HG03460 (cell line): ENCODE measurements at regions not wholly inside any gene's neighbourhood (a gene's known extent, or its start where the extent isn't known, plus 50 kb on each side); places are given as distances from the start of the nearest gene placed in this dataset.
"Not testable (repeated sequence)": the region's sequence is repeated elsewhere in the genome, so short reads cannot be mapped to it uniquely, and the experiment has no call there.

Experiments used
- ATAC-seq: cut with Tn5 transposase; IDR thresholded peaks from one replicate; pipeline ENCODE4 v1.9.1; 2021; ENCODE audit not compliant: unreplicated experiment

- ATAC-seq, result no peak
These were observed 223.3 kb upstream of the STXBP5 start for GRCh38 chr6:146980900-146981329.

DNA sequence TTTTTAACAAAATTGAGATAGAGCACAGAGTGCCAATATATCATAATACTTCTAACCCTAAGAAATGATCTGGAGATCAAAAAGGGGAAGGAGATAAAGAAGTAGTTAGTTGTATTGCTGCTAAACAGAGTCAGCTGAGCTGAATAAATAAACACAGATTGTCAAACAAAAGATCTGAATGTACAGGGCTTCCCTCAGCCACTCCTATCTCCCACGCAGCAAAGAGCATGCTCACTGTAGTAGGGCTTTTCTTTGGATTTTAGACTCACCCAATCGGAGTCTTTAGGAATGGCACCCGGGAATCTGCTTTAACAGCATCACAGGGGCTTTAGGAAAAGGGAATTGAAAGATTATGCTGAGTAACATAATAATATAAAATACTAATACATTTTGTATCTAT is 222.2 kb upstream of the STXBP5 start:
- no peak for ATAC-seq

DNA sequence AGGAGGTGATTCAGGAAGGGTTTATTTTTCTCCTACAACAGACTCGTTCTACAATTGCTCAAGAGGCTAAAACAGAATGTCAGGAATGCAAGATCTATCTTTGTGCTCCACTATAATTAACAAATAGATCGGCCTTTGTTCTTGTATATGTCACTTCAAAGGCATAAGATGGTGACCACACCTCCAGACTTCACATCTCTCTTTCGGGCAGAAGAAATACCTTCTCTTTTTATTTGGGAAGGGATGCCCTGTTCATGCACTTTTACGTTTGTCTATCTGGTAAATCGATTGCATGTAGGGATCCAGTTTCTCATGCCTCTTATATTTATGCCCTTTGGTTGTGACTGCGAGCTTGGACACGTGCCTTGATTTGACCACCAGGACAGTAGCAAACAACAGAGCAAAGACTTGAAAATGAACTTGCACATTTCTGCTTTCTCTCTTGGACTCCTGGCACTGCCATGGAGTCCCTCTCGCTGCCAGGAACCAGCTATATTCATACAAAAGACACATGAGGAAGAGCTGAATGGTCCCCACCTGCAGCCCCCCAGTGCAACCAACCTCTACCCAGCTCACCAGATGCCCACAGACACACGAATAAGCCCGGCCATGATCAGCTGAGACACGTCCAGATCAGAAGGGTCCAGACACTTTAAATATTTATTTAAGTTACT is 219.8 kb upstream of the STXBP5 start:
- ATAC-seq, result no peak

- ATAC-seq, result no peak
These were observed 219.1 kb upstream of the STXBP5 start for GRCh38 chr6:146985111-146985510.

DNA sequence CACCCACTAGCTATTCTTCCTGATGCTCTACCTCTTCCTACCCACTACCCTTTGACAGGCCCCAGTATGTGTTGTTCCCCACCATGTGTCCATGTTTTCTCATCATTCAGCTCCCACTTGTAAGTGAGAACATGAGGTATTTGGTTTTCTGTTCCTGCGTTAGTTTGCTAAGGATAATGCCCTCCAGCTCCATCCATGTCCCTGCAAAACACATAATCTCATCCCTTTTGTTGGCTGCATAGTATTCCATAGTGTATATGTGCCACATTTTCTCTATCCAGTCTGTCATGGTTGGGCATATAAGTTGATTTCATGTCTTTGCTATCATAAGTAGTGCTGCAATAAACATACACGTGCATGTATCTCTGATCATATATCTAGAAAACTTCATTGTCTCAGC is 218.3 kb upstream of the STXBP5 start:
- no peak for ATAC-seq

- not testable (repeated sequence) for ATAC-seq
These were observed 216.3 kb upstream of the STXBP5 start for GRCh38 chr6:146987938-146988337.

DNA sequence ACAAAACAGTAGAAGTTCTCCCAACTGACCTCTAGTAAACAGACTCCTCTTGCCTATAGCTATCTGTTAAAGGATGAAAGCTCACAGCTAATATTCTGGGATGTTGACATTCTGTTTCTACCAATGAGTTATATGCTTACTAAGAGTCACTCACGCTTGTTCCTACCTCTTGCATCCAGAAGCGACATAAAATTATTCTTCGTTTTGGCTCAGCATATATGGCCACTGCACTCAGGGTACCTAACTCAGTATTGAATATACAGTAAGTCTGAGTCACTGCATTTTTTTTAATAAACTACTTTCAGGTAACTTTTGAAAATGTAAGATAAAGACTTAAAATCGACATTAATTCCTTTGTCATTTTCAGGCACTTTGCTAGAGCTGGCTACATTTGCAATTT is 214.4 kb upstream of the STXBP5 start:
- ATAC-seq, result no peak

- no peak for ATAC-seq
These were observed 213.9 kb upstream of the STXBP5 start for GRCh38 chr6:146990284-146990683.

DNA sequence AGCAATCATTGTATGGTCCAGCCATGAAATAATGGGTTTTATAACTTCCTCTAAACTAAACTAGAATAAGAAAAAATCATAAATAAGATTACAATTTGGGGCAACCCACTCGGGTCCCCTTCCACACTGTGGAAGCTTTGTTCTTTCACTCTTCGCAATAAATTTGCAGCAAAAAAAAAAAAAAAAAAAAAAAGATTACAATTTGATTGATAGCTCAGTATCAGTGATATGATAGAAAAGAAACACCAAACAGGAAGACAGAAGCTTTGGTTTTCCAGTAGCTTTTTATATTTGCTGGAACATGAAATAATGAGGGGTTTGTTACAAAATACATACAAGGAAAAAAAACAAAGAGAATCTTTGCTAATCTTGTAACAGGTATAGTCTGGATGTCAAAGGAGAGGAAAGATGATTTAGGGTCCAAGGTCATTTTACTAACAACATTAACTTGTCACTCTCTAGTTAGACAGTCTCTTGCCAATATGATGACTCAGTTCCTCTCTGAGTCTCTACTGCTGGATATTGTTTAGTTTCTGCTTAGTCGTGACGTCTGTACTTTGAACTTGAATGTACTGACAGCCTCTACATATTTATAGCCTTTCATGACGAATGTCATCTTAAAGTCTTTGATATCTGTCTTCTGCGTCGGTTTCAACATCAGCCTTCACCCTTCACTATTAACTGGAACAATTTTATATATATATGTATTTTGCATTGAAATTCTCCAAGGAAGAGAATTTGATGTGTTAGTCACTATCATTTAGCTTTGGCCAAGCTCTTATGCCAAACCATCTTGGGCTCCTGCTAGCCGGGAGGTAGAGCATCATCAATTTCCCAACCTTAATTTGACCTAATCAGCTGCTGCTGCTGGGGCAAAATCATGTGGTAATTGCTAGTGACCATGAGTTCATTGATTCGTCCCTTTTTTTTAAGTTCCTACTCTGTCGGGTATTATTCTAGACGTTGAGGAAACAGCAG is 213.1 kb upstream of the STXBP5 start:
- ATAC-seq, result no peak

GRCh38 chr6:146997062-146997461 is 207.2 kb upstream of the STXBP5 start:
- ATAC-seq, result no peak

DNA sequence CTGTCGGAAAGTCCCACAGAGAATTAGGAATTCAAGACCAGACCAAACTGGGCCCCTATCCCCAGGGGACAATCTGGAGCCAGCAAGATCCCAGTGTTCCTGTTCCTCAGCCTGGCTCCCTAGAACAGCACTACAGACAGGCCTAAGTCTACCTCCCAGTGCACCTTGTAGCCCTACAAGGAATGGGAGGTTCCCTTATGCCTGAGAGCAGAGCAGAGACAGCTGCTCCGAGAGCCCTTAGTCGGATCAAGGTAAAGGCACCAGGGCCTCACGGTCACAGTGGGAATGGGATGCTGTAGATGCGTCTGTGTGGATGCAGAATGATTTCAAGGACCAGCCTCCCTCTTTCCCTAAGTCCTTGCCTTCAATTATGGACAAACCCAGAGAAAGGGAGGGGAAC is 204.5 kb upstream of the STXBP5 start:
- ATAC-seq, result no peak

GRCh38 chr6:147000545-147001488 is 203.4 kb upstream of the STXBP5 start:
- no peak for ATAC-seq

GRCh38 chr6:147001621-147002020 is 202.6 kb upstream of the STXBP5 start:
- no peak for ATAC-seq

- ATAC-seq, result no peak
These were observed 201.0 kb upstream of the STXBP5 start for GRCh38 chr6:147003186-147003585.

GRCh38 chr6:147005499-147005898 is 198.7 kb upstream of the STXBP5 start:
- no peak for ATAC-seq

DNA sequence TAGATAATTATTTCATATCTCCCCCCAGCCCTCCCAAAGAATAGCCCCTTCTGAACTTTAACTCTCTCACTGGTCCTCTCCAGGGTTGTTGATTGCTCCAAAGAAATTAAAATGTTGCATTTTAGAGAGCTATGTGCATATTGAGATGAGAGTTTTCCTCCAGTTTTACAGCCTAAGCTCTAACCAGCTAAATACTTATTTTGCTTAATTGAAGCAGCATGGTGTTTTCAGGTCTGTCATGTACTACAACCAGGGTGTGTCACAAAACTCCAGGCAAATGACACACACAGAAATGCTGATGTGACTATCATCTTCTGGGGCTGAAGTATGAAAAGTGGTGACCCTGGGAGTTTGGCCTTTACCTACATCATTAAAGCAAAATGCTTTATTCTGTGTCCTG is 196.8 kb upstream of the STXBP5 start:
- ATAC-seq, result no peak

- ATAC-seq, result no peak
These were observed 194.9 kb upstream of the STXBP5 start for GRCh38 chr6:147009358-147009757.

DNA sequence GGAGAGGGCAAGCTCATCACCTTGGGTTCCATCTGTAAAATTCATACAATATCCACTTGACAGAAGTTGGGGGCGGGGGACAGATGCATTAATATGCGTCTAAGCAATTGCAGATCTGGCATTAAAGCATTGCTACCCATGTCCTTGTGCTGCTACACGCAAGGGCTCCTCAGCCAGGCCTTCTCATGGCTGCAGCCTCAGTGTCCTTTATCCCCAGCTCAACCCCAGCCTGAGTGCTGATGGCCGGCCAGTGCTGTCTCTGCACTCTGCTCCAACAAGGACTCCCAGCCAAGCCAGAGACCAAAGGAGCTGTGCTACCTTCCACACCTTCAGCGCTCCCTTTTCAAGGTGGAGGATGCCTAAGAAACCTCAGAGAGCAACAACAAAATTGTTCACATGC is 188.5 kb upstream of the STXBP5 start:
- no peak for ATAC-seq

DNA sequence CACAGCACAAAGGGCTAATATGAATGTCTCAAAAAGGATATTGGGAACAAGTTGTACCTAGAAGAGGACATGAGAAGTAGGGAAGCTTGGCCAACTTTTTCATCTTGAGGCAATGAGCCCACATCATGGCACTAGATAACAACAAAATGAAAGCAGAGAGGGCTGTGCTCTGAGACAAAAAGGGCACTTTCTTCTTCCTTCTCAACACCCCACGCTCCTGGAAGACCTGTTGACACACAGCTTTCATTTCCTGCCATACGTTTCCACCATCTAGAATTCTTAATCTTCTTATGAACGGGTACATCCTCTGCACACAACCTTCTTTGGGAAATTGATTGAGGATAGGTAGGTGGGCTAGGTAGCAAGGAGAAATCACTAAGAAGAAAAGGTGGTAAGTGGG is 187.8 kb upstream of the STXBP5 start:
- no peak for ATAC-seq

DNA sequence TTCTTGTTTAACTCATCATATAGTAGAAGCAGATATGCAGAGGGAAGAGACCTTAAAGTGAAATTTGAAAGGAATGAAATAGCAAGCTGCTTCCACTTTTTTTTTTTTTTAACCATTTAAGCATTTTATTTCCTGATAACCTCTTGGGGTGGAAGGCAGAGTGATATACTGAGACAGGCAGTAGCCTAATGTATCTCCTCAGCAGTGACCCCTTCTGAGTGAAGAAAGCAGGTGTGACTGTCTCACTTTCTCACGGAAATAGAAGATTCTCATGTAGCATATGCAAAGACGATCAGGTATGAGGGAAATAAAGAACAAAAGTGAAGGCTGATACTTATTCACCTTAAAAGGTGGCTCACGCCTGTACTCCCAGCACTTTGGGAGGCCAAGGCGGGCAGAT is 187.1 kb upstream of the STXBP5 start:
- ATAC-seq, result no peak

DNA sequence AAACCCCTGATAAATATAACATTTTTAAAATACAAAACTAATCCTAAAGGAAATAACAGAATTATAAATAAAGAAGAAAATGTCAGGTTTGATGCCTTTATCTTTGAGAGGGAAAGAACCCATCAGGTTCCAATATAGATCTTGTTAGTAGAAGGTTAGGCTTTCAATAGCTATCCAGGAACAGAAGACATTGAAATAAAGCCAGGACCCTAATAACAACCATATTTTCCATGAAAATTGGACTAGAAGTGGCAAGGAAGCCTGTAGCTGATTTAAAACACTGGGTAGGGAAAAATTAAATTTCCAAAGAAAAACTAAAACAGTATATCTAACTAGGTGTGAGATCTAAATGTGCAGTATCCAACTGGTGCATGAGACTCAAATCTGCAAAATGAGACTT is 185.2 kb upstream of the STXBP5 start:
- no peak for ATAC-seq
